Astrocyte (in vitro differentiated cells and primary cell): ENCODE measurements at regions not wholly inside any gene's neighbourhood (a gene's known extent, or its start where the extent isn't known, plus 50 kb on each side); places are given as distances from the start of the nearest gene placed in this dataset.

Experiments used
- EZH2 ChIP-seq: IDR thresholded peaks from 2 replicates; pipeline ENCODE4 v1.6.1; 2012; ENCODE audit warnings: mild to moderate bottlenecking, low read length, inconsistent platforms; ENCODE audit not compliant: insufficient read depth
- TF ChIP-seq, protein P1 (sequence below): IDR thresholded peaks from 2 replicates; pipeline ENCODE4 v1.5.1; 2011; ENCODE audit warnings: low read depth, mild to moderate bottlenecking, inconsistent platforms, low read length, moderate library complexity; ENCODE audit not compliant: insufficient read depth

- TF ChIP-seq, protein P1, sequence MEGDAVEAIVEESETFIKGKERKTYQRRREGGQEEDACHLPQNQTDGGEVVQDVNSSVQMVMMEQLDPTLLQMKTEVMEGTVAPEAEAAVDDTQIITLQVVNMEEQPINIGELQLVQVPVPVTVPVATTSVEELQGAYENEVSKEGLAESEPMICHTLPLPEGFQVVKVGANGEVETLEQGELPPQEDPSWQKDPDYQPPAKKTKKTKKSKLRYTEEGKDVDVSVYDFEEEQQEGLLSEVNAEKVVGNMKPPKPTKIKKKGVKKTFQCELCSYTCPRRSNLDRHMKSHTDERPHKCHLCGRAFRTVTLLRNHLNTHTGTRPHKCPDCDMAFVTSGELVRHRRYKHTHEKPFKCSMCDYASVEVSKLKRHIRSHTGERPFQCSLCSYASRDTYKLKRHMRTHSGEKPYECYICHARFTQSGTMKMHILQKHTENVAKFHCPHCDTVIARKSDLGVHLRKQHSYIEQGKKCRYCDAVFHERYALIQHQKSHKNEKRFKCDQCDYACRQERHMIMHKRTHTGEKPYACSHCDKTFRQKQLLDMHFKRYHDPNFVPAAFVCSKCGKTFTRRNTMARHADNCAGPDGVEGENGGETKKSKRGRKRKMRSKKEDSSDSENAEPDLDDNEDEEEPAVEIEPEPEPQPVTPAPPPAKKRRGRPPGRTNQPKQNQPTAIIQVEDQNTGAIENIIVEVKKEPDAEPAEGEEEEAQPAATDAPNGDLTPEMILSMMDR, result no peak
- no peak for TF ChIP-seq EZH2
Observed at GRCh38 chrX:35444671-35445355, 353.3 kb upstream of the MAGEB16 start.
